ENCODE measurements at regions not wholly inside any gene's neighbourhood (a gene's known extent, or its start where the extent isn't known, plus 50 kb on each side); places are given as distances from the start of the nearest gene placed in this dataset.

- H3K4me3 ChIP-seq (ENCODE audit: low read depth, low read length): no peak overlapping the region
- TF ChIP-seq CTCF (IDR thresholded peaks at IDR 0.05; ENCODE audit: low read depth, low read length, missing control alignments): no peak
- DNase-seq (ENCODE audit: low read depth): no peak
- in situ Hi-C loops (cut with HindIII; ENCODE audit: low sequenced_read_pairs): no loop called here
These were observed 291.1 kb downstream of the NR2F1-AS1 start for GRCh38 chr5:93289942-93290341.

GRCh38 chr5:93285461-93285860, 295.6 kb downstream of the NR2F1-AS1 start:
- no peak for TF ChIP-seq CTCF (IDR thresholded peaks at IDR 0.05; ENCODE audit: low read depth, low read length, missing control alignments)
- in situ Hi-C loops (cut with HindIII; ENCODE audit: low sequenced_read_pairs): no loop called here
- DNase-seq (ENCODE audit: low read depth): no peak
- no peak overlapping the region for H3K4me3 ChIP-seq (ENCODE audit: low read depth, low read length)

GRCh38 chr5:93281980-93282772, 298.8 kb downstream of the NR2F1-AS1 start:
- no peak overlapping the region for H3K4me3 ChIP-seq (ENCODE audit: low read depth, low read length)
- no peak for DNase-seq (ENCODE audit: low read depth)
- in situ Hi-C loops (cut with HindIII; ENCODE audit: low sequenced_read_pairs): no loop called here
- TF ChIP-seq CTCF (IDR thresholded peaks at IDR 0.05; ENCODE audit: low read depth, low read length, missing control alignments): no peak

- no peak overlapping the region for H3K4me3 ChIP-seq (ENCODE audit: low read depth, low read length)
- in situ Hi-C loops (cut with HindIII; ENCODE audit: low sequenced_read_pairs): no loop called here
- TF ChIP-seq CTCF (IDR thresholded peaks at IDR 0.05; ENCODE audit: low read depth, low read length, missing control alignments): no peak
- DNase-seq (ENCODE audit: low read depth): no peak
These were observed 300.5 kb downstream of the NR2F1-AS1 start for GRCh38 chr5:93280518-93280917.

GRCh38 chr5:93279296-93279963, 301.6 kb downstream of the NR2F1-AS1 start:
- TF ChIP-seq CTCF (IDR thresholded peaks at IDR 0.05; ENCODE audit: low read depth, low read length, missing control alignments): no peak
- DNase-seq (ENCODE audit: low read depth): no peak
- in situ Hi-C loops (cut with HindIII; ENCODE audit: low sequenced_read_pairs): no loop called here
- no peak overlapping the region for H3K4me3 ChIP-seq (ENCODE audit: low read depth, low read length)

GRCh38 chr5:93278896-93279295, 302.1 kb downstream of the NR2F1-AS1 start:
- DNase-seq (ENCODE audit: low read depth): no peak
- TF ChIP-seq CTCF (IDR thresholded peaks at IDR 0.05; ENCODE audit: low read depth, low read length, missing control alignments): no peak
- in situ Hi-C loops (cut with HindIII; ENCODE audit: low sequenced_read_pairs): no loop called here
- H3K4me3 ChIP-seq (ENCODE audit: low read depth, low read length): no peak overlapping the region

All from astrocyte of the cerebellum (primary cell).